H7 (cell line): ENCODE measurements at regions not wholly inside any gene's neighbourhood (a gene's known extent, or its start where the extent isn't known, plus 50 kb on each side); places are given as distances from the start of the nearest gene placed in this dataset.
A peak's percentile ranks its signal among the peaks of the same experiment; 100 is the strongest.
"Not testable (repeated sequence)": the region's sequence is repeated elsewhere in the genome, so short reads cannot be mapped to it uniquely, and the experiment has no call there.

ENCODE experiments used
- DNase-seq: peaks from one replicate; pipeline ENCODE4 v3.0.0; 2012
- H3K27me3 ChIP-seq: 2 replicates; pipeline ENCODE4 v1.6.0; 2011; ENCODE audit warnings: mild to moderate bottlenecking, low read length; ENCODE audit not compliant: control insufficient read depth, insufficient read depth
- H3K36me3 ChIP-seq: replicated peaks from 2 replicates; pipeline ENCODE4 v1.5.1; 2011; ENCODE audit warnings: low read length; ENCODE audit not compliant: control insufficient read depth, insufficient read depth
- H3K4me3 ChIP-seq: 2 replicates; pipeline ENCODE4 v1.5.1; 2011; ENCODE audit warnings: low read depth, mild to moderate bottlenecking, control low read depth, low read length, moderate library complexity; ENCODE audit not compliant: insufficient read depth

DNA sequence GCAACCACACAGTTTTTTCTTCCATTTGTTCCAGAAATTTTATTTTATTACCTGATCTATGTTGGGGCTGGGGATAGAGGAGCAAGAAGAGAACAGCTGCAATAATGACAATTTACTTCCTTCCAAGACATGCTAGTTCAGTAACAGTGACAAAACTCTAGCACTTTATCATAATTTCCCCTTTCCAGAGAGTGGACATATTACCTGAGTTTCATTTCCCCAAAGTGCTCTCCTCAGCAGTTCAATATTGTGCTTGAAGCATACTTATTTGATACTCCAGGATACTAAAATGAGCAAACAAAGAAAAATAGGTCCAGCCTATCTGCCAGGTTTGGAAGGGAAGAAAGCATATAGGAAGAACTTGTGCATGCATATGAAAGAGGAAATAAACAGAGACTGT is 157.7 kb downstream of the ID4 start:
- no peak for DNase-seq
- Histone ChIP-seq H3K27me3 (no peaks in the 10 kb centered on the region), H3K4me3 (no peak overlapping the region), H3K36me3 (no peaks in the 10 kb centered on the region)

DNA sequence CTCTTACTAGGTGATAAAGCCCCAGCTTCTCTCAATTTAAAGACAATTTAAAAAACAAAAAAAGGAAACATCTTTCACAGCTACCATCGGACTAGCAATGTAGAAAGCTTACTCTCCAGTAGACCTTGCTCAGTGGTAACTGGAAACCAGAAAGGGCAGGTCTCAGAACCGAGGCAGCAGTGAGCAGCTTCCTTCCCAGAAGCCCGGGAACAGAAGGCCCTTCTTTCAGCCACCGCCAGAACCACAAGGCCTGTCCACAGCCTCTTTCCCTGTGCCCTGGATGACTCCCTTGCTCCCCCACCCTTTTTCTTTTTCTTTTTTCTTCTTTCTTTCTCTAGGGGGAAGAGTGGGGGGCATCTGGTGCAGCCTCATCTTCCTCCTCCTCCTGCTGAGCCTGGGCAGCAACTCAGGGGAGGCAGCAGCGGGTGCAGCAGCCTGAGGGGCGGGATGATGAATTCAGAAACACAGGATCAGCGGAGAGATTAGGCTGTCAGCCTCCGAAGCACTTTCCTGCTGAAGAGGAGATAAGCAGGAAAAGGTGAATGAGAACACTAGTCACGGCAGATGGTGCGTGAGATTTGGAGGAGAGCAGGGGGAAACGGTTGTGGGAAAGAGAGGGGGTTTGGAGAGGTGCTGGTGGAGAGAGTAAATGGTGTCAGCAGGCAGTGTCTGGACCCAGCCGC is 158.5 kb downstream of the ID4 start:
- Histone ChIP-seq H3K4me3 (no peak overlapping the region), H3K36me3 (no peaks in the 10 kb centered on the region), H3K27me3 (no peaks in the 10 kb centered on the region)
- peak; percentile 20 for DNase-seq

DNA sequence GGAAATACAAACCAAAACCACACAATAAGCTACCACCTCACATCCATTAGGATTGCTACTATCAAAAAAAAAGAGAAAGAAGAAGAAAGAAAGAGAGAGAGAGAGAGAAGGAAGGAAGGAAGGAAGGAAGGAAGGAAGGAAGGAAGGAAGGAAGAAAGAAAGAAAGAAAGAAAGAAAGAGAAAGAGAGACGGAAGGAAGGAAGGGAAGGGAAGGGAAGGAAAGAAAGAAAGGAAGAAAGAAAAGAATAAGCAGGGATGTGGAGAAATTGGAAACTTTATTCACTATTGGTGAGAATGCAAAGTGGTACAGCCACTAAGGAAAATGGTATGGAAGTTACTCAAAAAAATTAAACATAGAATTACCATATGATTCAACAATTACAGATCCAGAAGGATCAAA is 159.9 kb downstream of the ID4 start:
- no peaks in the 10 kb centered on the region for H3K27me3 ChIP-seq
- no peak for DNase-seq
- no peaks in the 10 kb centered on the region for H3K36me3 ChIP-seq
- no peak overlapping the region for H3K4me3 ChIP-seq

DNA sequence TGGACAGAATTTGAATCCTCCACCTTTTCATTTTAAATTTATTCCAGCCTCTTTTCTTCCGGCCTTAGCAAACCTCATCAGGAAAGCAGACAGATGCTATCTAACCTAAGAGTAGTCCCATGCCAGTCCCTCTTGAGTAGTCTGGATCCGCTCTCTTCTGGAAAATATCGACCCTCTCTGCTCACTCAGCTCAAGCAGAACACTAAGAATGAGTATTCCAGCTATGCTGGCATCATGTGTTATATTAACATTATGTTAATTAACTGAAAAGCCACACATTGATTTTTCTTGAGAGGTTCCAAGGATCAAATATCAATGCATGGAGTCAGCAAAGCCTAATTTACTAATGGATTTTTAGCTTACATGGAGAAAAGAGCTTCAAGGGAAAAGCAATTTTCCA is 161.4 kb downstream of the ID4 start:
- no peak for DNase-seq
- Histone ChIP-seq H3K36me3 (no peaks in the 10 kb centered on the region), H3K4me3 (no peak overlapping the region), H3K27me3 (no peaks in the 10 kb centered on the region)

DNA sequence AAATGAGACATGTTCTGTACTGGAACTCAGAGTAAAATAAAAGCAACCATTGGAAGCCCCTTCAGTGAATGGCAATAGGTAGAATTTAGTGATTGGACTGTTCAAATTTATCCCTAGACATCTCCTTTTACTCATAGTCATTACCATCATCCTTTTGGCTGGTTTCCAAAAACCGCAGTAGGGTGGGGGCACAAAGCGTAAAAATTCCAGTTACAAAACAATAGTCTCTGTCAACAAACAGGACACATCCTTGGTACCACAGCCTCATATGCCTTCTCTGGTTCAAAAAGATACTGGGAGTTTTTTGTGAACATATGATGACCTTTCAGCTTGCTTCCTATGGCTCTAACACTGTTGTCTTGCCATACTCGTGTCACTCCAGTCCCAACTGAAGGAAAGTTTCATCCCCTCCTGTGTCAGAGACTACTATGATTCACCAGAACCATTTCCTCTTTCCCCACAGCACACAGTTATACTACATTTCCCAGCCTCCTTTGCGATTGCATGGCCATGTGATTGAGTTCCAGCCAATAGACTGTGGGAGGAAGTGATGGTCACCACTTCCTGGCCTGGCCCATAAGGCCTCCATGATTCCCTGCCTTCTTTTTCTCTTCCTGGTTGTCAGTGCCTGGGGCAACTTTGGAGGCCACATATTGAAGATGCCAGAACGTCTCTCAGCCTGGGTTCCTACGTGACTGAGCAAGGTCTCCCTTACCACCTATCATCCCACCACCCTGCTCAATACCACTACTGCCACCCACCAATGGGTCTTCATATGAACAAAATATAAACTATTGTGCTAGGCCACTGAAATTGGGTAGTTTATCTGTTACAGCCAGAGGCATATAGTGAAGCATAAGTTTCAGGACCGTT is 162.4 kb downstream of the ID4 start:
- DNase-seq = no peak
- Histone ChIP-seq H3K27me3 (no peaks in the 10 kb centered on the region), H3K36me3 (no peaks in the 10 kb centered on the region), H3K4me3 (no peak overlapping the region)

DNA sequence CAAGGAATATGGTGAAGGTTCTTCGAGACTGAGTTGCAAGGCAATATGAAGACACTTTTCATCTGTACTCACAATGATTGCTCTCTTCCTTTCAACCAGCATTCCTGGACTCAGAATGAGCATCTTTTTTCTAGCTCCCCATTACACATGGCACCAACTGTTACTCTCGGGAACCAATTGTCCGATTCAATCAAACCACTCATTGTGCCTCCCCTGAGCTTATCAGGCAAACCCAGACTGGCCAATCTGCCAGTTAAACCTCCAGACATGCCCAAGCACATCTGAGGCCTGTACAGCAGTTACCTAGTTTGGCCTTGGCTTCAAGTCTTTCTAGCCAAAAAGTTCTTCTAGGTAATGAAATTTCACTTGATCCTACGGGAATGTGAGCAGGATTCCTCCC is 164.1 kb downstream of the ID4 start:
- Histone ChIP-seq H3K4me3 (no peak overlapping the region), H3K27me3 (no peaks in the 10 kb centered on the region), H3K36me3 (no peaks in the 10 kb centered on the region)
- no peak for DNase-seq

DNA sequence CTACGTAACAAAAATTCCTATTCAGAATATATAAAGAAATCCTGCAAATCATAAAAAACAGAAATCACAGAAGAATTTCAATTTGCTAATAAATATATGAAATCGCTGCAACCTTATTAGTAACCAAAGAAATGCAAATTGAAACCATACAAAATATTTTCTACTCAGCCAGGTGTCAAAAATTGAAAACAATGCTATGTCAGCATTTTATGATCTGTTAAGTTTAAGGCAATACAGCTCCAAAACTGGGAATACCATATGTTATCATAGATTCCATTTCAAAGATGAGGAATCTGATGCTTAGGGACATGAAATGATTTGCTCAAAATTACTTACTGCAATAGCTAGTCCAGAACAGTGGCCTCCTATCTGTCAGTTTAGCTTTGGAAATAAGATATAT is 168.9 kb downstream of the ID4 start:
- DNase-seq = no peak
- H3K36me3 ChIP-seq = no peaks in the 10 kb centered on the region
- H3K27me3 ChIP-seq = no peaks in the 10 kb centered on the region
- H3K4me3 ChIP-seq = no peak overlapping the region

DNA sequence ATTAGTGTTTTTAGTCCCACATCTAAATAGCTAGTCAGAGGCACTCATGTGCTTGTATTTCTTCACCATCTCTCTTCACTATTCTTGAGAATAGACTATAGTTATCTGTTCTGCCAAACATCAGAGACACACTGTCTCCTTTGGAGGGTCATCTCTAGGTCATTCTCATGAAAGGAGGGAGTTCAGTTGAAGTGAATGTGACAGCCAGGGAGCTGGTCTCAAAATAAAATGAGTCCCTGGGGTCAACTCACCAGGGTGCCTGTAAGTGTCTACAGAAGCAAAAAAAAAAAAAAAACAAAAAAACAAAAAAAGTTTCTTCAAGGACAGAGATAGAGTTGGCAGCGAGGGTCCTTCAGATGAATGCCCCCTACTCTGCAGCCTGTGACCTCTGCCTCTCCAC is 171.0 kb downstream of the ID4 start:
- DNase-seq = no peak
- no peaks in the 10 kb centered on the region for H3K36me3 ChIP-seq
- no peaks in the 10 kb centered on the region for H3K27me3 ChIP-seq
- no peak overlapping the region for H3K4me3 ChIP-seq

DNA sequence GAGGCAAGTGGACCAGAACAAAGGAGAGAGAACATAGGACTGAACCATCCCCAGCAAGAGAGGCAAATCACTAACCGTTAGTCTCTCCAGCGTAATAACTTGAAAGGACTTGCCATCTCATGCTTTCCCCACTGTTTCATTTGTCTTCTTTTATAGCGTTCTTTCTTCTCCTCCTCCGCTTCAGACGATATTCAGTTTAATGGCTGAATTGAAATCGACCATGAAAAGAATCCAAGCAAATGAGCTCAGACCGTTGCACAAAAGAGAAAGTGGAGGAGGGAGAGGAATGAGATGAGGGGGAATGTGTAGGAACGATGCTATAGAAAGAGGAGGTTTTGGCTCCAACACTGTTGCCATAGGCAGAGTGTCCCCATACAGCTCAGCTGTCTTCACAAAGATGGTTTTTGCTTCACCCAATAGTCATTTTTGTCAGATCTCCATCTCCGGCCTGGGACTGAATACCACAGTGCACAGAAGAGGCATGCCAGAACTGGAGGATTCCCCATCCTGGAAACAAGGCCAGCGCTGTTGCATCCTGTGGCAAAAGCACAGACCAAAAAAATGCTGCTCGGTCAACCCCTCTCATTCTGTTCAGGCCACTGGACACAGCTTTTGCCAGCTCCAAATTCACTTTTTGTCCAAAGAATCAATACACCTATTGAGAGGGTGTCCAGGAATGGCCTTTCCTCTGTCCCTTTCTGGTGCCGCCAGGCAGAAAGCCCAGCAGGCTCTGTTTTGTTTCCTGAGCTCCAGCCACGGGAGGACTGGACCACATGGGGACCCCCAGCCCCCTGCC is 176.1 kb downstream of the ID4 start:
- DNase-seq = no peak
- no peaks in the 10 kb centered on the region for H3K27me3 ChIP-seq
- H3K4me3 ChIP-seq = no peak overlapping the region
- H3K36me3 ChIP-seq = no peaks in the 10 kb centered on the region

DNA sequence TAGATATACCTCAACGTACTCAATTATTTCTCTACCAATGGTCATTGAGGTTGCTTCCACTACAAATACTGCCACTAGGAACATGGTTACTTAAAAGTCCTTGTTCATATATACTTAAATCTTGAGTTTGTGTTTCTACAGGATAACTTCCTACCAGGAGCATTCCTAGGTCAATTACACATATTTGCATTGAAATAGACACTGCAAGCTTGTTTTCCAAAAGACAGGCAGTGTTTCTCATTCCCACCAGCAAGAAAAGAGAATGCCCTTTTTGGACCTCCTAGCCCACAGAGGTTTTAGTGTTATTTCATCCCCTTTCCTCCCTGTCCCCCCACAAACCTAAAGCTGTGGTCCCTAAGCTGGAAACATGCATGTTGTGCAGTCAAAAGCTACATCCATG is 177.3 kb downstream of the ID4 start:
- Histone ChIP-seq H3K36me3 (no peaks in the 10 kb centered on the region), H3K4me3 (no peak overlapping the region), H3K27me3 (no peaks in the 10 kb centered on the region)
- peak; percentile 33 for DNase-seq

DNA sequence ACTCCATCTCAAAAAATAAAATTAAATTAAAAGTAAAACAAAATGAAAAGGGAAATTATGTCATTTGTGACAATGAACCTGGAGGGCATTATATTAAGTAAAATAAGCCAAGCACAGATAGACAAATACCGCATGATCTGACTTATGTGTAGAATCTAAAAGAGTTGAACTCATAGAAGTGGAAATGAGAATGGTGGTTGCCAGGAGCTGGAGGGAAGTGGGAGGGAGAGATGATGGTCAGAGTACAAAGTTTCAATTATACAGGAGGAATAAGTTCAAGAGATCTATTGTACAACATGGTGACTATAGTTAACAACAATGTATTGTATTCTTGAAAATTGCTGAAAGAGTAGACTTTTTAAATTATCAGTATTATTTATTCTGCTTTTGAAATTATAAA is 183.4 kb downstream of the ID4 start:
- Histone ChIP-seq H3K27me3 (no peaks in the 10 kb centered on the region), H3K4me3 (no peak overlapping the region), H3K36me3 (no peaks in the 10 kb centered on the region)
- DNase-seq = no peak

DNA sequence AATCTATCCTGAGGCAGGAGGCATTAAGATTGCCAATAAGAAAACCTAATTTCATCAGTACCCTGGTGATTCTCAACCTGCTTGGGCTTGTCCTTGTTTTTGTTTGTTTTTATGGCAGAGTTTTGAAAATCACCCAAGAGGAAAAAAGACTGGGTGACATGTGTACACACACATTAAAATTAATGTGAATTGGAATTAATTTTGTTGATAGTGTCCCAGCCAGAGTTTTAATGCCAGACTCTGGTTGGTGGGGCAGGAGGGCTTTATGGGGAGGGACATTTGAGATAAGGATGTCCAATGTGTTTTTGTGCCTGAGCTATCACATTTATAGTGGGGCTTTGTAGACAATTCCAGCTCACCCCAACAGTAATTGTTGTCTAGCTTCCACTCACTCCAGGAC is 184.6 kb downstream of the ID4 start:
- Histone ChIP-seq H3K4me3 (no peak overlapping the region), H3K36me3 (no peaks in the 10 kb centered on the region), H3K27me3 (no peaks in the 10 kb centered on the region)
- no peak for DNase-seq

DNA sequence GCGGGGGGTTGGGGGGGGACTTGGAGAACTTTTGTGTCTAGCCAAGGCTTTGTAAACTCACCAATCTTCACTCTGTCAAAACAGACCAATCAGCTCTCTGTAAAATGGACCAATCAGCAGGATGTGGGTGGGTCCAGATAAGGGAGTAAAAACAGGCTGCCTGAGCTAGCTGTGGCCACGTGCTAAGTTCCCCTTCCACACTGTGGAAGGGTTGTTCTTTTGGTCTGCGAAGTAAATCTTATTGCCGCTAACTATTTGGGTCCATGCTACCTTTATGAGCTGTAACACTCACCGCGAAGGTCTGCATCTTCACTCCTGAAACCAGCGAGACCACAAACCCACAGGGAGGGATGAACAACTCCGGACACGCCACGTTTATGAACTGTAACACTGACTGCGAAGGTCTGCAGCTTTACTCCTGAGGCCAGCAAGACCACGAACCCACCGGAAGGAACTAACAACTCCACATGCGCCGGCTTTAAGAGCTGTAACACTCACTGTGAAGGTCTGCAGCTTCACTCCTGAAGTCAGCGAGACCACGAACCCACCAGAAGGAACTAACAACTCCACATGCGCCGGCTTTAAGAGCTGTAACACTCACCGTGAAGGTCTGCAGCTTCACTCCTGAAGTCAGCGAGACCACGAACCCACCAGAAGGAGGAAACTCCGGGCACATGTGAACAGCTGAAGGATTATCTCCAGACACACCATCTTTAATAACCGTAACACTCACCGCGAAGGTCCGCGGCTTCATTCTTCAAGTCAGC is 186.6 kb downstream of the ID4 start:
- H3K27me3 ChIP-seq, DNase-seq, H3K4me3 ChIP-seq, H3K36me3 ChIP-seq: not testable (repeated sequence)

DNA sequence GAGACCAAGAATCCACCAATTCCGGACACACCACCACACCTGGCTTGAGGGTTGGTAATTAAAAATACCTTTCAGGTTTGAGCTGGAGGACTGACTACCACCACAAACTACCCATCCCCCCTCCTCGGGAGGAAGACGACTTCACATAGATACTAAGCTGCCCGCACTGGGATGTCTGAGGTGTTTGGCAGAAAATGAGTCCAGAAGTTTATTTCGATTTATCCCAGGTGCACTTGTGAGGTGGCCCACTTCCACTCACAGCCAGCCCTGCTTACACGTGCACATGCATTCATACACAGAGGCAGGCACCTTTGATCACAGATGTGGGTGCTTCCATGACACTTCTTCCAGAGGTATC is 187.1 kb downstream of the ID4 start:
- Histone ChIP-seq H3K36me3 (no peaks in the 10 kb centered on the region), H3K4me3 (no peak overlapping the region), H3K27me3 (no peaks in the 10 kb centered on the region)
- no peak for DNase-seq
